GM18870 (cell line): ENCODE measurements at regions not wholly inside any gene's neighbourhood (a gene's known extent, or its start where the extent isn't known, plus 50 kb on each side); places are given as distances from the start of the nearest gene placed in this dataset.

Source experiments
- ATAC-seq: cut with Tn5 transposase; IDR thresholded peaks from one replicate; pipeline ENCODE4 v1.9.1; 2021; ENCODE audit warnings: moderate library complexity; ENCODE audit not compliant: unreplicated experiment

DNA sequence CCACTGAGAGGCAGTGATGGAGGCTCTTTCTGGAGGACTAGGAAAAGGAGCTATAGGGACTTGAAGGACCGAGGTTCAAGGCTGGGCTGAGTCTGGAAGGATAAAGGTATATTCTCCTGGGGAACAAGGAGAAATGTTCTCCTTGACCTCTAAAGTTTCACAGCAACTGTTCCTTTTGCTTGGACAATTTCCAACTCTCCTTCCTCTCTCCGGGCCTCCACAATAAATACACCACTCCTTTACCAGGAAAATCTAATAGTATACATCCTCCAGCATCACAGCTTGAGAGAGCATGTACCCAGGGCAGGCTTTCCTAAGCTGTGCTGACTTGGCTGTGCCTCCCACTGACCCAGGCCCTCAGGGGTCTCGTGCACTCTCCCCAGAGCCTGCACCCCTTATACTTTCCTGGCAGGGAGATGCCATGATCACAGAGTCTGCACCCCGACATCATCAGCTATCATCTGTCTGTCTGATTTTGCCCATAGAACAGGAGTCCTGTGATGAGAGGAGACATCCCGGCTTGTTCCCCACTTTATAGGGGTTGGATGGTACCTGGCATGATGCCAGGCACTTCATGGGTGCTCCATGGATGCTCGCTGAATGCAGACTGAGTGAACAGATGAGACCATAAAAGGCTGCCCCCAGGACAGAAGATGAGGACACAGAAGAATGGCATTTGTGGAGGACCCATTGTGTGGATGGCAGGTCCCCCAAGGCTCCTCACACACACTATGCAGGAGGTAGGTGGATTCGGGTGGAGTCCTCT, 582.6 kb upstream of the CDH5 start:
- ATAC-seq = no peak

- no peak for ATAC-seq
Observed at GRCh38 chr16:65782611-65783600, 583.6 kb upstream of the CDH5 start.

DNA sequence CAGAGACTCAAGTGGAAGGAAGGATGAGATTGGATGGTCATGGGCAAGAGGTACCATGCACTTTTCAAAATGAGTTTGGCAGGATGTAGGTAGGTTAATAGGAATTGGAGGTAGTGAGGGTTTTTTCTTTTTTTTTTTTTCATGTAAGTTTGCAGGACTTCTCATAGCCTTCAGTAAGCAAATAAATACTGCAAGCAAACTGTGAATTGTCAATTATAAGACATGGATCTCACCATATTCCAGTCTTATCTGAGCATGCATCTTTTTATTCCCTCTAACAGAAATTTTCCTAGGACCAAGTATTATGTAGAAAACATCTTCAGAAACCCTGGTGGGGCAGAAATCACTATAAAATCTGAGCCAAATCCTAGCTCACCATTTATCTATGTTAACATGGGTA, 584.6 kb upstream of the CDH5 start:
- no peak for ATAC-seq

GRCh38 chr16:65781363-65781762, 585.1 kb upstream of the CDH5 start:
- ATAC-seq = no peak

DNA sequence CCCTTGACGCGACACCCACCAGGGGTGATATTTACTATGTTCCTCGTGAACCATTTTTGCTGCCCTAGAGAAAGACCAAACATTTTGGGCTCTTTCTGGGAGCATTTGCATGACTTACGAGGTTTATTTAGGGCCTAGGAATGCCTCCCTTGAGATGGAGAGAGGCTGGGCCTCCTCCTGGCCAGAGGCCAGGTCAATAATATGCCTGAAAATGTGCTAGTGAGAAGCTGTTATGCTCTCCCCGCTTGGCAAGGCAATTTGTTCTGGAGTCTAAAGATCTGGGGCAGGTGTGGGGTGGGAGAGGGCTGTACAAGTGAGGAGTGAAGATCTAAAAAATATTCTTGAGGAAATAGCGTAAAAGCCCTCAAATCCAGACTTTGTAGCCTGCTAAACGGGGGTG, 587.3 kb upstream of the CDH5 start:
- no peak for ATAC-seq

- ATAC-seq = no peak
Observed at GRCh38 chr16:65776639-65777183, 589.8 kb upstream of the CDH5 start.

DNA sequence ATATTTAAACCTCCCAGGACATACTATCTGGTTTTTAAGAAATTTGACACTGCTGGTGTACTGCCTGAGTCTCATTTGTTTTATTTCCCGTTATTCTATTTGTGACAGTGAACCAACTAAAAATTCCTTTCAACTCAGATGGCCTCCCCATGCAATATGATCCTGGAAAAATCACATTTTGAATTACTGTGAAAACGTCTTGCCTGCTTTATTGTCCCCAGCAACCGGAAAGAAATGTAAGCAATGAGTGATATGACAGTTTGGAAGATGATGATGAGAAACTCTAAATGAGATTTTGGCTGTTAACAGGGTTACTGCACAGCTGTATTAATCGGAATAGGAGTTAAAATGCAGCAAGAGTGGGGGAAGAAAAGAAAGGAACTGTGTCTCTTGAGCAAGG, 590.7 kb upstream of the CDH5 start:
- no peak for ATAC-seq

DNA sequence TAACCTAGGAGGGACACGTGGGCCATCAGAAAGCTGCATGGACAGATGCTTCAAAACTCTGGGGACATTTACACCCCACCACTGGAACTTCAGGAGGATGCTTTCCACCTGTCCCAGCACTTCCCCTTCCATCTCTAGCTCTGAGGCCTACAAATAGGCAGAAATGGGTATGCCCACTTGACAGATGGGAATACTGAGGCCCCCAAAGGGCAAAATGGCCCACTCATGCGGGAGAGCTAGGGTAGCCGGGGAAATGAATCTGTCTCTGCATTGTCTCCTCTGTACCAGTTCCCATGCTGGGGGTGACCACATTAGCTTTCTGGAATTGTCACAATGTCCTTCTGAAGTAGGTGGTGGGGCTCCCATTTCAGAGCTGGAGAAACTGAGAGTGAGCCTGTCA, 592.1 kb upstream of the CDH5 start:
- no peak for ATAC-seq

- ATAC-seq = no peak
Observed at GRCh38 chr16:65773301-65773874, 593.1 kb upstream of the CDH5 start.

- ATAC-seq = no peak
Observed at GRCh38 chr16:65772134-65772732, 594.3 kb upstream of the CDH5 start.

- ATAC-seq = no peak
Observed at GRCh38 chr16:65771707-65772106, 594.8 kb upstream of the CDH5 start.

DNA sequence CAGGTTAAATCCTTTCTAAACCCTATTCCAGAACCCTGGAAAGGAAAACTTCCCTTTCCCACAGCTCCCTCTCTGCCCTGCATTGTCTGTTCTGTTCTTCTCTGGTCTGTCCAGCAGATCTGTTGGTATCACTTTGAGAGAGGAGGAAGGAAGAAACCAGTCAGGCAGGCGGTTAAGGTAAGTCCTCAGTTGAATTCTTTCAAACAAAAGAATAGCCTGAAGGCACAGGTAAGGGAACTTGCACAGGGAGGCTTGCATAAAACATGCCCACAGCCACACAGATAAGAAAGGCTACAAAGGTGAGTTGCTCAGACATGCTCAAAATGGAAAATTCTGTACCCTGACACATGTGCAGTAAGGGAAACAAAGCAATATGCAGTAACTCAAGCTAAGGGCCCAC, 595.7 kb upstream of the CDH5 start:
- ATAC-seq = no peak

DNA sequence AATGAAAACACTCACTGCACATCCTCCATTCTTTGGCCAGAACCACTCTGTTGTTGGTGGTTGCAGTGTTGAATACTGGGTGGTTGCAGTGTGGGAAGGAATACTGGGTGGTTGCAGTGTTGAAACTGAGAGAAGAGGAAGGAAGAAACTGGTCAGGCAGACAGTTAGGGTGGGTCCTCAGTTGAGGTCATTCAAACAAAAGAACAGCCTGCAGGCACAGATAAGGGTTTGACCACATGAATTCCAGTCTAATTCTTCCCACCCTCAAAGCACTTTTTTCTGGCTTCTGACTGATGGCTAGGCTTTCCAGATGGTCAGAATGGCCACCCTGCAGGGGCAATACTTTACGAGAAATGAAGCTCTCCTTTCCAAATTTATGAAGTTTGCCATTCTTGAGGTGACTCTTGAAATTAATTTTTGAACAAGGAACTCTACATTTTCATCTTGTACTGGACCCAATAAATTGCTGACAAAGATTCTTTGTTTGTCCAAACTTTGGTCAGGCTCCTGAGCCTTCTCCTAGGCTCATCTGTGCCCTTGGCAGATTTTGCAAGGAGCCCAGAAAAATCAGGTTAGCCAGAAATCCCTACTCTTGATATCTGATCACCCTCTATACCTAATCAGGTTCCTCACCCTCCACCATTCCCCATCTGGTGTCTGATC, 596.6 kb upstream of the CDH5 start:
- ATAC-seq = no peak

DNA sequence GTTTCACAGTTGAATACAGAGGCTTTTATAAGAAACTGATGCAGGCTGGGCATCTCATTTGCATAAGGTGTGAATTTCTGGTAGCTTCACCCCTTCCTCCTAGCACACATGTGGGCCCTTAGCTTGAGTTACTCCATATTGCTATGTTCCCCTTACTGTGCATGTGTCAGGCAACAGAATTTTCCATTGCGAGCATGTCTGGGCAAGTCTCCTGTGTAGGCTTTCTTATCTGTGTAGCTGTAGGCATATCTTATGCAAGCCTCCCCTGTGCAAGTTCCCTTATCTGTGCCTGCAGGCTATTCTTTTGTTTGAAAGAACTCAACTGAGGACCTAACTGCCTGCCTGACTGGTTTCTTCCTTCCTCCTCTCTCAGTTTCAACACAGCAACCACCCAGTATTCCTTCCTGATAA, 597.4 kb upstream of the CDH5 start:
- ATAC-seq = no peak

GRCh38 chr16:65767125-65767524, 599.4 kb upstream of the CDH5 start:
- no peak for ATAC-seq

DNA sequence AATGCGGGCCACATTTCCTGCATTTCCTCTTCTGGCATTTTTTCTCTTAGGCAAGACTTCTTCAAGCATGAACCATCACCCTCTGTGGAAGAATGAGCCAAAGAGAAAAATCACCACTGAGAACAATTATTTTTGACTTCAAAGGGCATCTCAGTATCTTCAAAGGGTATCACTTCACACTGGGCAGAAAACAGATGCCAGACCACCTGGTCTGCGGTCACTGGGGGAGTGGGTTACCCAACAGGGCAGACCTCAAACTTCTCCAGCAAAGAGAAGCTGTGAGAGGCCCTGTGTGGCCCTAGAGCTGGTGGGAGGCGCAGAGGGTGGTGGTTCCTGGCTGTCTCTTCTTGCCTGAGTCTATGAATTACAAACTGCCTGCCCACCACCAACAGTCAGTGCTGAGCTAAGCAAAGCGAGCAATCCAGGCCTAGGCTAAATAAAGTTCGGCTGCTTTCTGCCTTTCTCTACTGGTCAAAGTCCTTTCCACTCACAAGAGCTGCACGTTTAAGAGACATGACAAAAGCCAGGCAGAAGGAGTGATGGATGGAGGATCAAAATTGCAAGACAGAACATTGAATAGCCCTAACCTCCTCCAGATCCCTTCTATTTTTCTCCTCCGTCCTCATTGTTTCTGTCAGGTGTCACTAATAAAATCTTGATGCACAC, 602.7 kb upstream of the CDH5 start:
- no peak for ATAC-seq

GRCh38 chr16:65760874-65761273, 605.6 kb upstream of the CDH5 start:
- no peak for ATAC-seq

- ATAC-seq = no peak
Observed at GRCh38 chr16:65758620-65759019, 607.9 kb upstream of the CDH5 start.

- no peak for ATAC-seq
Observed at GRCh38 chr16:65757064-65757463, 609.4 kb upstream of the CDH5 start.

DNA sequence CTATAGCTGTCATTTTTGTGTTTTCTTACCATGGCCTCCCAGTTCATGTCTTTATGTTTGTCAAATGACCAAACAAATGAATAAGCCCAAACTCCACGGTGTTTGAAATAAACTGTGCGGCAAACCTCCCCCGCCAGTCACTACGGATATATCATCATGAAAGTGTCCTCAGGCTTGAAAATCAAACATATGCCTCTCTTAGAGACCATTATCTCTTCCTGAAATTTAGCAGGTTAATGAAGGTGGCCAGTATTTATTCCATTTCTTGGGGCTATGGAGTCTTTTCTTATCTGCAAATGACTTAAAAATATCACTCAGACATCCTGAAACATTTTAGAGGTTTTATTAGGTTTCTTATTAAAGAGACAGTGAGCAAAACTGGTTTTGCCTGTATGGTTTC, 610.3 kb upstream of the CDH5 start:
- ATAC-seq = no peak
